ENCODE measurements at regions not wholly inside any gene's neighbourhood (a gene's known extent, or its start where the extent isn't known, plus 50 kb on each side); places are given as distances from the start of the nearest gene placed in this dataset.

DNA sequence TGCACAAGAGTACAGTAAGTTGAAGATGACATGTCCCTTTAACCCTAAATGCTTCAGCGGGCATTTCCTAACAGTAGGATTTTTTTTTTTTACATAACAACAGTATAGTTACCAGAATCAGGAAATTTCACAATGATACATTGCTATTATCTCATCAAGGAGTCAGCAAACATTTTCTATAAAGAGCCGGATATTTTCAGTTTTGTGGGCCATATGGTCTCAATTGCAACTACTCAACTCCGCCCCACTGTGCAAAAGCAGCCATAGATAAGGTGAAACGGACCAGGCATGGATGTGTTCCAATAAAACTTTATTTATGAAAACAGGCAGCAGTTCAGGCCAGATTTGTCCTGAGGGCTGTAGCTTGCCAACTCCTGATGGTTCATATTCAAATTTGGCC, 130.6 kb downstream of the SMAD6 start:
- no peak overlapping the region for H3K27ac Mint-ChIP-seq (ENCODE audit: unreplicated experiment)
- TF ChIP-seq, protein P1, sequence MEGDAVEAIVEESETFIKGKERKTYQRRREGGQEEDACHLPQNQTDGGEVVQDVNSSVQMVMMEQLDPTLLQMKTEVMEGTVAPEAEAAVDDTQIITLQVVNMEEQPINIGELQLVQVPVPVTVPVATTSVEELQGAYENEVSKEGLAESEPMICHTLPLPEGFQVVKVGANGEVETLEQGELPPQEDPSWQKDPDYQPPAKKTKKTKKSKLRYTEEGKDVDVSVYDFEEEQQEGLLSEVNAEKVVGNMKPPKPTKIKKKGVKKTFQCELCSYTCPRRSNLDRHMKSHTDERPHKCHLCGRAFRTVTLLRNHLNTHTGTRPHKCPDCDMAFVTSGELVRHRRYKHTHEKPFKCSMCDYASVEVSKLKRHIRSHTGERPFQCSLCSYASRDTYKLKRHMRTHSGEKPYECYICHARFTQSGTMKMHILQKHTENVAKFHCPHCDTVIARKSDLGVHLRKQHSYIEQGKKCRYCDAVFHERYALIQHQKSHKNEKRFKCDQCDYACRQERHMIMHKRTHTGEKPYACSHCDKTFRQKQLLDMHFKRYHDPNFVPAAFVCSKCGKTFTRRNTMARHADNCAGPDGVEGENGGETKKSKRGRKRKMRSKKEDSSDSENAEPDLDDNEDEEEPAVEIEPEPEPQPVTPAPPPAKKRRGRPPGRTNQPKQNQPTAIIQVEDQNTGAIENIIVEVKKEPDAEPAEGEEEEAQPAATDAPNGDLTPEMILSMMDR (IDR thresholded peaks at IDR 0.05) = no peak
- no peaks in the 10 kb centered on the region for H3K9me3 Mint-ChIP-seq (ENCODE audit: unreplicated experiment)
- DNase-seq (ENCODE audit: extremely low spot score, unreplicated experiment) = no peak
- H3K27me3 Mint-ChIP-seq (ENCODE audit: unreplicated experiment) = no peaks in the 10 kb centered on the region
- peaks cover 37% of the 10 kb centered on the region for H3K4me1 Mint-ChIP-seq (ENCODE audit: unreplicated experiment)
- no peaks in the 10 kb centered on the region for H3K36me3 Mint-ChIP-seq (ENCODE audit: unreplicated experiment)
- no peak overlapping the region for H3K4me3 Mint-ChIP-seq (ENCODE audit: unreplicated experiment)

DNA sequence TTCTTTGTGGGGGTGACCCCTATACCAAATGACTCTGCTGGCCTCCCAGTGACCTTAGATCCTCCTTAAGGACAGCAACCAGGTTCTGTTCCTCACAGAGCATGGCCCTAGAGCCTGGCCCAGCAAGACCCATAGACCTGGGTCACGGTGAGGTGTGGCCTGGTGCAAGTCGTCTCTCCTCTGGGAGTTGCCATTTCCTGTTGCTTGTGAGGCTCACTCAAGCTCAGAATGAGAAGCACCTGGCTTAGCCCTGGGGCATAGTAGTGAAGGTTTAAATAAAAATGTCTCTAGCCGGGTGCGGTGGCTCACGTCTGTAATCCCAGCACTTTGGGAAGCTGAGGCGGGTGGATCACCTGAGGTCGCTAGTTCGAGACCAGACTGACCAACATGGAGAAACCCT, 131.3 kb downstream of the SMAD6 start:
- no peaks in the 10 kb centered on the region for H3K27me3 Mint-ChIP-seq (ENCODE audit: unreplicated experiment)
- TF ChIP-seq, protein P1 (IDR thresholded peaks at IDR 0.05) = no peak
- no peak for DNase-seq (ENCODE audit: extremely low spot score, unreplicated experiment)
- no peaks in the 10 kb centered on the region for H3K9me3 Mint-ChIP-seq (ENCODE audit: unreplicated experiment)
- no peaks in the 10 kb centered on the region for H3K36me3 Mint-ChIP-seq (ENCODE audit: unreplicated experiment)
- no peak overlapping the region for H3K4me3 Mint-ChIP-seq (ENCODE audit: unreplicated experiment)
- H3K4me1 Mint-ChIP-seq (ENCODE audit: unreplicated experiment) = peaks cover 37% of the 10 kb centered on the region
- no peak overlapping the region for H3K27ac Mint-ChIP-seq (ENCODE audit: unreplicated experiment)

DNA sequence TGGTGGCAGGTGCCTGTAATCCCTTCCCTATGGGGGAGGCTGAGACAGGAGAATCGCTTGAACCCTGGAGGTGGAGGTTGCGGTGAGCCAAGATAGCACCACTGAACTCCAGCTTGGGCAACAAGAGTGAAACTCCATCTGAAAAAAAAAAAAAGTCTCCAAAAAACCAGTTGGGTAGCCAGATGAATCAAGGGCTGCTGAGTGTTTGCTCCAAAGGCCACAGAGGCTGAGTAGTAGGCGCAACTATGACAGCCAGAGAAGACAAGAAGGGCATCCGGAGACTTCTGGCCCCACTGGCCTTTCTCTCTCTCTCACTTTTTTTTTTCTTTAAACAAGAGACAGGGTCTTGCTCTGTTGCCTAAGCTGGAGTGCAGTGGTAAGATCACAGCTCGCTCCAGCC, 131.8 kb downstream of the SMAD6 start:
- Mint-ChIP-seq H3K9me3 (ENCODE audit: unreplicated experiment) (no peaks in the 10 kb centered on the region), H3K36me3 (ENCODE audit: unreplicated experiment) (no peaks in the 10 kb centered on the region), H3K27ac (ENCODE audit: unreplicated experiment) (no peak overlapping the region), H3K4me1 (ENCODE audit: unreplicated experiment) (peaks cover 40% of the 10 kb centered on the region), H3K27me3 (ENCODE audit: unreplicated experiment) (no peaks in the 10 kb centered on the region), H3K4me3 (ENCODE audit: unreplicated experiment) (no peak overlapping the region)
- DNase-seq (ENCODE audit: extremely low spot score, unreplicated experiment) = no peak
- TF ChIP-seq, protein P1 (IDR thresholded peaks at IDR 0.05) = no peak

DNA sequence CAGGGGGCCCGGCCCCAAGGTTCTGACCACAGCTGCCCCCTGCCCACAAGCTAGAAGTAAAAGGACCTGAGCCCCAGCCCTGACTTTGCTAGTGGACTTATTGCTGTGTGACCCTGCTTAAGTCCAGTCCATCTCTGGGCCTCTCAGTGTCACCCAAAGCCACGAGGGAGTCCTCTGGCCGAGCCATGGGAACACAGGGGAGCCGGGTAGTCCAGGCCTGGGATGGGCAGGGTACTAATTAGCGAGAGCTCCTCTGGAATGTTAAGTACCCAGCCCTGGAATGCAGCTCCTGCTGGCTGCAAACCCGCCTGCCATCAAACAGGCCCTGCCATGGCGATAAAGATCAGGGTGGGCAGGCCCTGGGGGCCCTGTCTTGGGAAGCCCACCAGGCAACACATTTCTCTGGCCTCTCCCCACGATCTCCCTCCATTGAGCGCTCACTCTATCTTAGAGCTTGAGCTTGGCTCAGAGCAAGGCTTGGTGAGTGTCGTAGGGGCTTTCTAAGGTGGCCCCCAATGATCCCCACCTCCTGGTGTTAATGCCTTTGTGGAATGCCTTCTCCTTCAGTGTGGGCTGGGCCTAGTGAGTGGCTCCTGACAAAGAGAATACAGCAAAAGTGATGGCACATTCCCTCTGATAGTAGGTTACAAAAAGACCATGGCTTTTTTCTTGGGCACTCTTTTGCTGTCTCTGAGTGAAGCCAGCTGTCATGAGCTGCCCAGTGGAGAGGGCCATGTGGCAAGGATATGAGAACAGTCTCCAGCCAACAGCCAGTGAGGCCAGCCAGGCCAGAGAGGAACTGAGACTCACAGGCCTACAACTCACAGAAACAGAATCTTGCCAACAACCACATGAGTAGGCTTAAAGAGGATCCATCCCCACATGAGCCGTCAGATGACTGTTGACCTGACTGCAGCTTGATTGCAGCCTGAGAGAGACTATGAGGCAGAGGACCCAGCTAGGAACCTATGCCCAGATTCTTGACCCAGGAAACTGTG, 133.1 kb downstream of the SMAD6 start:
- peaks cover 46% of the 10 kb centered on the region for H3K4me1 Mint-ChIP-seq (ENCODE audit: unreplicated experiment)

More for the DNA sequence above, 133.1 kb downstream of the SMAD6 start:
- TF ChIP-seq, protein P1 (IDR thresholded peaks at IDR 0.05) = no peak
- H3K27ac Mint-ChIP-seq (ENCODE audit: unreplicated experiment) = peak overlapping the region; percentile 66
- no peaks in the 10 kb centered on the region for H3K9me3 Mint-ChIP-seq (ENCODE audit: unreplicated experiment)
- no peaks in the 10 kb centered on the region for H3K27me3 Mint-ChIP-seq (ENCODE audit: unreplicated experiment)
- H3K4me3 Mint-ChIP-seq (ENCODE audit: unreplicated experiment) = no peak overlapping the region
- DNase-seq (ENCODE audit: extremely low spot score, unreplicated experiment) = no peak
- no peaks in the 10 kb centered on the region for H3K36me3 Mint-ChIP-seq (ENCODE audit: unreplicated experiment)
